ENCODE measurements at regions not wholly inside any gene's neighbourhood (a gene's known extent, or its start where the extent isn't known, plus 50 kb on each side); places are given as distances from the start of the nearest gene placed in this dataset.

DNA sequence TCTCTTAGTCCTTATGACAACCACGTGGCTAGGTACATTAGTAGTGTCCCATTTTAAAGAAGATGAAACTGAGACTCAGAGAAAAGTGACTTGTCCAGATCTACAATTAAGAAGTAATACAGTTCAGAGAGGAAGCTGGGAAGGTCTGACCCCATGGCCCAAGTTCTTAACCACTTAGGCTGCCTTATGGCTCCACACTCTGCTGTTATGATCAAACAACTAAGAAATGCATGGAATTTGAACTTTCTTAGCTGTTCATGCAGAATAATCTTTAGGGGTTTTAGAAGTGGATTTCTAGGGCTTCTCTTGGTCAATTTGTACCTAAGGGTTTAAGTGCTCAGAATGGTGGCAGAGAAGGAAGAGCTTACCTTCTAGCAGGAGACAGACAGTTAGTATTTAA lies 128.0 kb upstream of the MSX2 start:
- Histone ChIP-seq H3K79me2 (ENCODE audit: insufficient read depth, low read length) (no peaks in the 10 kb centered on the region), H3K9me2 (ENCODE audit: insufficient read depth) (no peaks in the 10 kb centered on the region), H3K4me1 (ENCODE audit: control insufficient read depth in 1 of 2, insufficient read depth in 2 of 2, low read length in 2 of 2) (peaks cover 18 to 28% of the 10 kb centered on the region in 2 experiments), H3K4me2 (ENCODE audit: low read length) (peak overlapping the region; percentile 44), H3K4me3 (replicated peaks in 1 of 2; ENCODE audit: low read depth in 1 of 2, low read length in 2 of 2) (no peak overlapping the region), H4K20me1 (ENCODE audit: insufficient read depth) (no peaks in the 10 kb centered on the region), H3K9ac (ENCODE audit: low read length) (no peak overlapping the region), H3K9me3 (ENCODE audit: control insufficient read depth in 1 of 2, insufficient read depth in 1 of 2, low read depth in 1 of 2, low read length in 2 of 2) (no peaks in the 10 kb centered on the region), H3K36me3 (ENCODE audit: control insufficient read depth in 1 of 2, insufficient read depth in 2 of 2, low read length in 2 of 2) (no peaks in the 10 kb centered on the region), H3K27ac (ENCODE audit: low read depth, low read length) (no peak overlapping the region), H3K27me3 (ENCODE audit: insufficient read depth, low read length) (no peaks in the 10 kb centered on the region), H2AFZ (ENCODE audit: low read depth, low read length, poor library complexity, severe bottlenecking) (peak overlapping the region; percentile 72)
- CTCF ChIA-PET: interaction anchor here (1.0 kb wide), 1 partner anchor 15 kb away, joined by 3 read pairs; no protein-coding TSS in a partner anchor
- POLR2A ChIA-PET: interaction anchor here (0.9 kb wide), 1 partner anchor 14 kb away, joined by 3 read pairs; no protein-coding TSS in a partner anchor
- intact Hi-C loops (cut with micrococcal nuclease): no loop called here
- no TSS peak for BruUV-seq (replicated peaks)
- DNase-seq (ENCODE audit: low read depth, low spot score) (no peak), ATAC-seq (no peak)
- RAD21 ChIA-PET (ENCODE audit: low non-redundant PET in 1 of 2, low total read pairs in 2 of 2, uncharacterized antibody in 2 of 2, unreplicated experiment in 2 of 2): no interaction called here
- TF ChIP-seq EZH2 (IDR thresholded peaks at IDR 0.05): no peak
- TF ChIP-seq SRF (IDR thresholded peaks at IDR 0.05; ENCODE audit: low read depth): no peak
- TF ChIP-seq TCF7L2 (IDR thresholded peaks at IDR 0.05; ENCODE audit: borderline replicate concordance, extremely low read depth, insufficient read depth, insufficient read length): no peak
- TF ChIP-seq ZNF274 (IDR thresholded peaks at IDR 0.05; ENCODE audit: low read depth, low read length): no peak
- no peak for TF ChIP-seq POLR2A (IDR thresholded peaks at IDR 0.05; ENCODE audit: borderline replicate concordance, extremely low read depth, insufficient read depth, insufficient read length)
- TF ChIP-seq CEBPB (IDR thresholded peaks at IDR 0.05; ENCODE audit: low read depth): no peak
- TF ChIP-seq ZFX (IDR thresholded peaks at IDR 0.05): no peak
- TF ChIP-seq FOSL1 (IDR thresholded peaks at IDR 0.05; ENCODE audit: low read depth): no peak
- TF ChIP-seq, protein P1, sequence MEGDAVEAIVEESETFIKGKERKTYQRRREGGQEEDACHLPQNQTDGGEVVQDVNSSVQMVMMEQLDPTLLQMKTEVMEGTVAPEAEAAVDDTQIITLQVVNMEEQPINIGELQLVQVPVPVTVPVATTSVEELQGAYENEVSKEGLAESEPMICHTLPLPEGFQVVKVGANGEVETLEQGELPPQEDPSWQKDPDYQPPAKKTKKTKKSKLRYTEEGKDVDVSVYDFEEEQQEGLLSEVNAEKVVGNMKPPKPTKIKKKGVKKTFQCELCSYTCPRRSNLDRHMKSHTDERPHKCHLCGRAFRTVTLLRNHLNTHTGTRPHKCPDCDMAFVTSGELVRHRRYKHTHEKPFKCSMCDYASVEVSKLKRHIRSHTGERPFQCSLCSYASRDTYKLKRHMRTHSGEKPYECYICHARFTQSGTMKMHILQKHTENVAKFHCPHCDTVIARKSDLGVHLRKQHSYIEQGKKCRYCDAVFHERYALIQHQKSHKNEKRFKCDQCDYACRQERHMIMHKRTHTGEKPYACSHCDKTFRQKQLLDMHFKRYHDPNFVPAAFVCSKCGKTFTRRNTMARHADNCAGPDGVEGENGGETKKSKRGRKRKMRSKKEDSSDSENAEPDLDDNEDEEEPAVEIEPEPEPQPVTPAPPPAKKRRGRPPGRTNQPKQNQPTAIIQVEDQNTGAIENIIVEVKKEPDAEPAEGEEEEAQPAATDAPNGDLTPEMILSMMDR (IDR thresholded peaks at IDR 0.05 in 2 of 3, conservative IDR thresholded peaks at IDR 0.05 in 1 of 3; ENCODE audit: borderline replicate concordance in 1 of 3, insufficient read depth in 1 of 3, low read depth in 2 of 3, low read length in 2 of 3): no peak
- no peak for TF ChIP-seq ELF1 (IDR thresholded peaks at IDR 0.05; ENCODE audit: borderline replicate concordance, low read depth)
- no peak for TF ChIP-seq POLR2AphosphoS5 (IDR thresholded peaks at IDR 0.05; ENCODE audit: low read depth, low read length)
- TF ChIP-seq YY1 (IDR thresholded peaks at IDR 0.05; ENCODE audit: extremely low read depth, insufficient replicate concordance, low read depth, low read length): no peak

Measured in HCT116 (cell line).